ENCODE measurements at regions not wholly inside any gene's neighbourhood (a gene's known extent, or its start where the extent isn't known, plus 50 kb on each side); places are given as distances from the start of the nearest gene placed in this dataset.

GRCh38 chr2:126788113-126788512 lies 110.6 kb upstream of the TEX51 start:
- H3K9me3 Mint-ChIP-seq, result no peaks in the 10 kb centered on the region
- H3K36me3 Mint-ChIP-seq, result no peaks in the 10 kb centered on the region
- H3K4me1 Mint-ChIP-seq (ENCODE audit: unreplicated experiment), result no peaks in the 10 kb centered on the region
- peaks cover 13% of the 10 kb centered on the region for H3K27me3 Mint-ChIP-seq
- no peak overlapping the region for H3K27ac Mint-ChIP-seq
- DNase-seq (ENCODE audit: extremely low spot score, unreplicated experiment), result no peak
- H3K4me3 Mint-ChIP-seq, result no peak overlapping the region
- no peak for TF ChIP-seq CTCF (conservative IDR thresholded peaks at IDR 0.05)

- H3K27me3 Mint-ChIP-seq, result peaks cover 16% of the 10 kb centered on the region
- H3K9me3 Mint-ChIP-seq, result no peaks in the 10 kb centered on the region
- H3K4me1 Mint-ChIP-seq (ENCODE audit: unreplicated experiment), result peaks cover 5% of the 10 kb centered on the region
- H3K36me3 Mint-ChIP-seq, result no peaks in the 10 kb centered on the region
- no peak for TF ChIP-seq CTCF (conservative IDR thresholded peaks at IDR 0.05)
- no peak overlapping the region for H3K4me3 Mint-ChIP-seq
- H3K27ac Mint-ChIP-seq, result no peak overlapping the region
- DNase-seq (ENCODE audit: extremely low spot score, unreplicated experiment), result no peak
Observed at GRCh38 chr2:126788652-126789051, 110.0 kb upstream of the TEX51 start.

GRCh38 chr2:126790987-126791780 lies 107.5 kb upstream of the TEX51 start:
- TF ChIP-seq CTCF (conservative IDR thresholded peaks at IDR 0.05), result no peak
- Mint-ChIP-seq H3K9me3 (no peaks in the 10 kb centered on the region), H3K4me1 (ENCODE audit: unreplicated experiment) (peaks cover 5% of the 10 kb centered on the region), H3K36me3 (no peaks in the 10 kb centered on the region), H3K4me3 (no peak overlapping the region), H3K27me3 (peaks cover 19% of the 10 kb centered on the region), H3K27ac (no peak overlapping the region)
- DNase-seq (ENCODE audit: extremely low spot score, unreplicated experiment), result no peak

- no peak for TF ChIP-seq CTCF (conservative IDR thresholded peaks at IDR 0.05)
- Mint-ChIP-seq H3K4me3 (no peak overlapping the region), H3K27ac (no peak overlapping the region), H3K36me3 (no peaks in the 10 kb centered on the region), H3K27me3 (peaks cover 22% of the 10 kb centered on the region), H3K4me1 (ENCODE audit: unreplicated experiment) (peaks cover 5% of the 10 kb centered on the region), H3K9me3 (no peaks in the 10 kb centered on the region)
- DNase-seq (ENCODE audit: extremely low spot score, unreplicated experiment), result no peak
Observed at GRCh38 chr2:126792186-126792585, 106.5 kb upstream of the TEX51 start.

- peak; percentile 42 for DNase-seq (ENCODE audit: extremely low spot score, unreplicated experiment)
- peaks cover 5% of the 10 kb centered on the region for H3K4me1 Mint-ChIP-seq (ENCODE audit: unreplicated experiment)
- peaks cover 22% of the 10 kb centered on the region for H3K27me3 Mint-ChIP-seq
- H3K4me3 Mint-ChIP-seq, result no peak overlapping the region
- H3K36me3 Mint-ChIP-seq, result no peaks in the 10 kb centered on the region
- no peak for TF ChIP-seq CTCF (conservative IDR thresholded peaks at IDR 0.05)
- H3K27ac Mint-ChIP-seq, result no peak overlapping the region
- H3K9me3 Mint-ChIP-seq, result no peaks in the 10 kb centered on the region
Observed at GRCh38 chr2:126792993-126793392, 105.7 kb upstream of the TEX51 start.
